ENCODE measurements at regions not wholly inside any gene's neighbourhood (a gene's known extent, or its start where the extent isn't known, plus 50 kb on each side); places are given as distances from the start of the nearest gene placed in this dataset.

GRCh38 chr5:97657239-97657638 lies 474.2 kb upstream of the RIOK2 start:
- Histone ChIP-seq H3K4me3 (ENCODE audit: low read length) (no peak overlapping the region), H3K27ac (ENCODE audit: low read length) (no peak overlapping the region), H3K9me3 (ENCODE audit: control insufficient read depth, insufficient read depth, low read length) (no peaks in the 10 kb centered on the region), H3K36me3 (ENCODE audit: control insufficient read depth, insufficient read depth, low read length) (no peaks in the 10 kb centered on the region), H3K4me1 (ENCODE audit: control insufficient read depth, insufficient read depth, low read length) (no peaks in the 10 kb centered on the region), H3K27me3 (ENCODE audit: control insufficient read depth, insufficient read depth, low read length) (no peaks in the 10 kb centered on the region)
- no peak for DNase-seq (ENCODE audit: low read depth, low spot score)
- WGBS (ENCODE audit: insufficient coverage, insufficient read length): no CpG with 5 or more reads among the region's 1 CpG

GRCh38 chr5:97658116-97658900 lies 475.3 kb upstream of the RIOK2 start:
- WGBS (ENCODE audit: insufficient coverage, insufficient read length): 100% methylated on average over 1 of the region's 4 CpGs
- Histone ChIP-seq H3K36me3 (ENCODE audit: control insufficient read depth, insufficient read depth, low read length) (no peaks in the 10 kb centered on the region), H3K27me3 (ENCODE audit: control insufficient read depth, insufficient read depth, low read length) (no peaks in the 10 kb centered on the region), H3K9me3 (ENCODE audit: control insufficient read depth, insufficient read depth, low read length) (no peaks in the 10 kb centered on the region), H3K4me3 (ENCODE audit: low read length) (no peak overlapping the region), H3K4me1 (ENCODE audit: control insufficient read depth, insufficient read depth, low read length) (no peaks in the 10 kb centered on the region), H3K27ac (ENCODE audit: low read length) (no peak overlapping the region)
- DNase-seq (ENCODE audit: low read depth, low spot score): no peak

- no peak overlapping the region for H3K27ac ChIP-seq (ENCODE audit: low read length)
- no peaks in the 10 kb centered on the region for H3K27me3 ChIP-seq (ENCODE audit: control insufficient read depth, insufficient read depth, low read length)
- DNase-seq (ENCODE audit: low read depth, low spot score): no peak
- no peaks in the 10 kb centered on the region for H3K4me1 ChIP-seq (ENCODE audit: control insufficient read depth, insufficient read depth, low read length)
- H3K9me3 ChIP-seq (ENCODE audit: control insufficient read depth, insufficient read depth, low read length): no peaks in the 10 kb centered on the region
- no CpG with 5 or more reads among the region's 2 CpGs for WGBS (ENCODE audit: insufficient coverage, insufficient read length)
- H3K36me3 ChIP-seq (ENCODE audit: control insufficient read depth, insufficient read depth, low read length): no peaks in the 10 kb centered on the region
- no peak overlapping the region for H3K4me3 ChIP-seq (ENCODE audit: low read length)
These were observed 483.7 kb upstream of the RIOK2 start for GRCh38 chr5:97666783-97667182.

GRCh38 chr5:97670447-97670846 lies 487.4 kb upstream of the RIOK2 start:
- H3K4me1 ChIP-seq (ENCODE audit: control insufficient read depth, insufficient read depth, low read length): no peaks in the 10 kb centered on the region
- no peak overlapping the region for H3K27ac ChIP-seq (ENCODE audit: low read length)
- H3K9me3 ChIP-seq (ENCODE audit: control insufficient read depth, insufficient read depth, low read length): no peaks in the 10 kb centered on the region
- no peaks in the 10 kb centered on the region for H3K27me3 ChIP-seq (ENCODE audit: control insufficient read depth, insufficient read depth, low read length)
- DNase-seq (ENCODE audit: low read depth, low spot score): no peak
- no peak overlapping the region for H3K4me3 ChIP-seq (ENCODE audit: low read length)
- no peaks in the 10 kb centered on the region for H3K36me3 ChIP-seq (ENCODE audit: control insufficient read depth, insufficient read depth, low read length)

- Histone ChIP-seq H3K9me3 (ENCODE audit: control insufficient read depth, insufficient read depth, low read length) (no peaks in the 10 kb centered on the region), H3K27me3 (ENCODE audit: control insufficient read depth, insufficient read depth, low read length) (no peaks in the 10 kb centered on the region), H3K4me3 (ENCODE audit: low read length) (no peak overlapping the region), H3K27ac (ENCODE audit: low read length) (no peak overlapping the region), H3K36me3 (ENCODE audit: control insufficient read depth, insufficient read depth, low read length) (no peaks in the 10 kb centered on the region), H3K4me1 (ENCODE audit: control insufficient read depth, insufficient read depth, low read length) (no peaks in the 10 kb centered on the region)
- no CpG with 5 or more reads among the region's 3 CpGs for WGBS (ENCODE audit: insufficient coverage, insufficient read length)
- DNase-seq (ENCODE audit: low read depth, low spot score): no peak
These were observed 493.6 kb upstream of the RIOK2 start for GRCh38 chr5:97676608-97677007.

GRCh38 chr5:97694091-97694490 lies 511.0 kb upstream of the RIOK2 start:
- no peak overlapping the region for H3K27ac ChIP-seq (ENCODE audit: low read length)
- no peak overlapping the region for H3K4me3 ChIP-seq (ENCODE audit: low read length)
- DNase-seq (ENCODE audit: low read depth, low spot score): no peak
- H3K4me1 ChIP-seq (ENCODE audit: control insufficient read depth, insufficient read depth, low read length): no peaks in the 10 kb centered on the region
- no CpG with 5 or more reads among the region's 4 CpGs for WGBS (ENCODE audit: insufficient coverage, insufficient read length)
- no peaks in the 10 kb centered on the region for H3K36me3 ChIP-seq (ENCODE audit: control insufficient read depth, insufficient read depth, low read length)
- H3K27me3 ChIP-seq (ENCODE audit: control insufficient read depth, insufficient read depth, low read length): no peaks in the 10 kb centered on the region
- H3K9me3 ChIP-seq (ENCODE audit: control insufficient read depth, insufficient read depth, low read length): no peaks in the 10 kb centered on the region

- Histone ChIP-seq H3K27me3 (ENCODE audit: control insufficient read depth, insufficient read depth, low read length) (no peaks in the 10 kb centered on the region), H3K36me3 (ENCODE audit: control insufficient read depth, insufficient read depth, low read length) (no peaks in the 10 kb centered on the region), H3K27ac (ENCODE audit: low read length) (no peak overlapping the region), H3K9me3 (ENCODE audit: control insufficient read depth, insufficient read depth, low read length) (no peaks in the 10 kb centered on the region), H3K4me3 (ENCODE audit: low read length) (no peak overlapping the region), H3K4me1 (ENCODE audit: control insufficient read depth, insufficient read depth, low read length) (no peaks in the 10 kb centered on the region)
- DNase-seq (ENCODE audit: low read depth, low spot score): no peak
These were observed 531.4 kb upstream of the RIOK2 start for GRCh38 chr5:97714424-97714823.

GRCh38 chr5:97726106-97726505 lies 543.1 kb upstream of the RIOK2 start:
- Histone ChIP-seq H3K27ac (ENCODE audit: low read length) (no peak overlapping the region), H3K27me3 (ENCODE audit: control insufficient read depth, insufficient read depth, low read length) (no peaks in the 10 kb centered on the region), H3K4me3 (ENCODE audit: low read length) (no peak overlapping the region), H3K36me3 (ENCODE audit: control insufficient read depth, insufficient read depth, low read length) (no peaks in the 10 kb centered on the region), H3K9me3 (ENCODE audit: control insufficient read depth, insufficient read depth, low read length) (no peaks in the 10 kb centered on the region), H3K4me1 (ENCODE audit: control insufficient read depth, insufficient read depth, low read length) (no peaks in the 10 kb centered on the region)
- no peak for DNase-seq (ENCODE audit: low read depth, low spot score)
- no CpG with 5 or more reads among the region's 1 CpG for WGBS (ENCODE audit: insufficient coverage, insufficient read length)

- Histone ChIP-seq H3K27ac (ENCODE audit: low read length) (no peak overlapping the region), H3K4me1 (ENCODE audit: control insufficient read depth, insufficient read depth, low read length) (no peaks in the 10 kb centered on the region), H3K36me3 (ENCODE audit: control insufficient read depth, insufficient read depth, low read length) (no peaks in the 10 kb centered on the region), H3K27me3 (ENCODE audit: control insufficient read depth, insufficient read depth, low read length) (no peaks in the 10 kb centered on the region), H3K4me3 (ENCODE audit: low read length) (no peak overlapping the region), H3K9me3 (ENCODE audit: control insufficient read depth, insufficient read depth, low read length) (no peaks in the 10 kb centered on the region)
- DNase-seq (ENCODE audit: low read depth, low spot score): no peak
- no CpG with 5 or more reads among the region's 7 CpGs for WGBS (ENCODE audit: insufficient coverage, insufficient read length)
These were observed 545.9 kb upstream of the RIOK2 start for GRCh38 chr5:97728920-97729319.

GRCh38 chr5:97729938-97730337 lies 546.9 kb upstream of the RIOK2 start:
- H3K27me3 ChIP-seq (ENCODE audit: control insufficient read depth, insufficient read depth, low read length): no peaks in the 10 kb centered on the region
- no peaks in the 10 kb centered on the region for H3K9me3 ChIP-seq (ENCODE audit: control insufficient read depth, insufficient read depth, low read length)
- DNase-seq (ENCODE audit: low read depth, low spot score): no peak
- H3K4me3 ChIP-seq (ENCODE audit: low read length): no peak overlapping the region
- H3K36me3 ChIP-seq (ENCODE audit: control insufficient read depth, insufficient read depth, low read length): no peaks in the 10 kb centered on the region
- H3K4me1 ChIP-seq (ENCODE audit: control insufficient read depth, insufficient read depth, low read length): no peaks in the 10 kb centered on the region
- H3K27ac ChIP-seq (ENCODE audit: low read length): no peak overlapping the region

- H3K4me3 ChIP-seq (ENCODE audit: low read length): no peak overlapping the region
- no peak for DNase-seq (ENCODE audit: low read depth, low spot score)
- H3K27ac ChIP-seq (ENCODE audit: low read length): no peak overlapping the region
- H3K9me3 ChIP-seq (ENCODE audit: control insufficient read depth, insufficient read depth, low read length): no peaks in the 10 kb centered on the region
- no peaks in the 10 kb centered on the region for H3K27me3 ChIP-seq (ENCODE audit: control insufficient read depth, insufficient read depth, low read length)
- WGBS (ENCODE audit: insufficient coverage, insufficient read length): no CpG with 5 or more reads among the region's 3 CpGs
- H3K4me1 ChIP-seq (ENCODE audit: control insufficient read depth, insufficient read depth, low read length): no peaks in the 10 kb centered on the region
- no peaks in the 10 kb centered on the region for H3K36me3 ChIP-seq (ENCODE audit: control insufficient read depth, insufficient read depth, low read length)
These were observed 552.2 kb upstream of the RIOK2 start for GRCh38 chr5:97735209-97735608.
